Activated CD4-positive, alpha-beta memory T cell treated with anti-CD3 and anti-CD28 coated beads for 36 hours (primary cell): ENCODE measurements at regions not wholly inside any gene's neighbourhood (a gene's known extent, or its start where the extent isn't known, plus 50 kb on each side); places are given as distances from the start of the nearest gene placed in this dataset.
"Not testable (repeated sequence)": the region's sequence is repeated elsewhere in the genome, so short reads cannot be mapped to it uniquely, and the experiment has no call there.

Source experiments
- CTCF ChIA-PET: fragments of 350-600 bp; sonication (Branson Sonifier 250); formaldehyde crosslinking; loops from one replicate; lab custom pipeline; 2021; ENCODE audit warnings: antibody characterized with exemption, inconsistent platforms; lab: Charles Lee
- POLR2A ChIA-PET: fragments of 350-600 bp; sonication (Branson Sonifier 250); formaldehyde crosslinking; loops from one replicate; lab custom pipeline; 2021; ENCODE audit warnings: antibody characterized with exemption; lab: Charles Lee
- DNase-seq: peaks from one replicate; pipeline ENCODE4 v3.0.0-alpha.2; 2020
- H3K27ac Mint-ChIP-seq: one replicate; pipeline ENCODE4 v1.8.0; 2021; ENCODE audit warnings: mixed read lengths
- H3K27me3 Mint-ChIP-seq: one replicate; pipeline ENCODE4 v1.8.0; 2021; ENCODE audit warnings: mixed read lengths
- H3K36me3 Mint-ChIP-seq: one replicate; pipeline ENCODE4 v1.8.0; 2021; ENCODE audit warnings: mixed read lengths
- H3K4me1 Mint-ChIP-seq: one replicate; pipeline ENCODE4 v1.8.0; 2021; ENCODE audit warnings: low read depth, mixed read lengths
- H3K4me3 Mint-ChIP-seq: one replicate; pipeline ENCODE4 v1.8.0; 2021; ENCODE audit warnings: mild to moderate bottlenecking, mixed read lengths
- H3K9me3 Mint-ChIP-seq: one replicate; pipeline ENCODE4 v1.8.0; 2021; ENCODE audit warnings: mixed read lengths
- intact Hi-C: fragments of 100-400 bp; cut with micrococcal nuclease; formaldehyde crosslinking; loops from one replicate; pipeline ENCODE4 v1.15.1; 2023

- no peaks in the 10 kb centered on the region for H3K36me3 Mint-ChIP-seq
- intact Hi-C loops, result no loop called here
- no peaks in the 10 kb centered on the region for H3K9me3 Mint-ChIP-seq
- CTCF ChIA-PET, result no interaction called here
- POLR2A ChIA-PET, result no interaction called here
- no peaks in the 10 kb centered on the region for H3K27me3 Mint-ChIP-seq
- DNase-seq, result no peak
- no peak overlapping the region for H3K27ac Mint-ChIP-seq
- H3K4me3 Mint-ChIP-seq, result no peak overlapping the region
- no peaks in the 10 kb centered on the region for H3K4me1 Mint-ChIP-seq
Observed at GRCh38 chr22:47539374-47539773, 776.9 kb downstream of the TBC1D22A start.

- CTCF ChIA-PET, result interaction anchor here (0.7 kb wide), 1 partner anchor 18 kb away, joined by 3 read pairs; no protein-coding TSS in a partner anchor
- intact Hi-C loops, result no loop called here
- no peaks in the 10 kb centered on the region for H3K9me3 Mint-ChIP-seq
- H3K36me3 Mint-ChIP-seq, result no peaks in the 10 kb centered on the region
- H3K4me1 Mint-ChIP-seq, result no peaks in the 10 kb centered on the region
- H3K4me3 Mint-ChIP-seq, result no peak overlapping the region
- H3K27ac Mint-ChIP-seq, result no peak overlapping the region
- POLR2A ChIA-PET, result no interaction called here
- DNase-seq, result no peak
- H3K27me3 Mint-ChIP-seq, result no peaks in the 10 kb centered on the region
Observed at GRCh38 chr22:47535681-47536080, 773.2 kb downstream of the TBC1D22A start.

DNA sequence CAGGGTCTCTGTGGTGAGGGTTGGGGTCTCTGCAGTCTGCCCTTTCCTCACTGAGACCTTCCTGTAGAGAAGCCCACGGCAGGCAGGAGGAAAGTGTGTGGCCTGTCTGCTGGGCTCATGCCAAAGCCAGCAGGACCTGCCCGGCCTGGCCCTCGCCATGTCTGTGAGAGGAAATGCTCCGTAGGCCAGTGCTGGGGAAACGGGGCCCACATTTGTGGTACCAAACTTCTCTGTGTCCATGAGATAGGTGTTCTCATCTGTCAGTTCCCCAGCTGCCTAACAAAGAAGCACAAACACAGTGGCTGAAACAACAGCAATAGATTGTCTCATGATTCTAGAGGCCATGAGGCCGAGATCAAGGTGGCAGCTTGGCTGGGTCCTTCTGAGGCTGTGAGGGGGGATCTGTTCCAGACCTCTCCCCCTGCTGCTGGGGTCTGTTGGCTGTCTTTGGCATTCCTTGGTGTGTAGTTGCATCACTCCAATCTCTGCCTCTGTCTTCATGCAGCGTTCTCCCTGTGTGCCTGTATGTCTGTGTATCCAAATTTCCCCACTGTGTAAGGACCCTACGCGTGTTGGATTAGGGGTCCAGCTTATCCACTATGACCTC is 772.5 kb downstream of the TBC1D22A start:
- no peak for DNase-seq
- intact Hi-C loops, result no loop called here
- H3K27ac Mint-ChIP-seq, result no peak overlapping the region
- no peaks in the 10 kb centered on the region for H3K9me3 Mint-ChIP-seq
- ChIA-PET CTCF (interaction anchor here (0.7 kb wide), 1 partner anchor 17 kb away, joined by 3 read pairs; no protein-coding TSS in a partner anchor), POLR2A (no interaction called here)
- no peaks in the 10 kb centered on the region for H3K27me3 Mint-ChIP-seq
- no peaks in the 10 kb centered on the region for H3K4me1 Mint-ChIP-seq
- H3K4me3 Mint-ChIP-seq, result no peak overlapping the region
- H3K36me3 Mint-ChIP-seq, result no peaks in the 10 kb centered on the region

- Mint-ChIP-seq H3K27me3 (no peaks in the 10 kb centered on the region), H3K9me3 (no peaks in the 10 kb centered on the region), H3K4me1 (no peaks in the 10 kb centered on the region), H3K36me3 (no peaks in the 10 kb centered on the region), H3K27ac (no peak overlapping the region), H3K4me3 (no peak overlapping the region)
- no peak for DNase-seq
- ChIA-PET POLR2A (no interaction called here), CTCF (interaction anchor here (1.1 kb wide), 1 partner anchor 16 kb away, joined by 3 read pairs; no protein-coding TSS in a partner anchor)
- intact Hi-C loops, result no loop called here
Observed at GRCh38 chr22:47533961-47534803, 771.7 kb downstream of the TBC1D22A start.

- Mint-ChIP-seq H3K27ac (no peak overlapping the region), H3K9me3 (no peaks in the 10 kb centered on the region), H3K36me3 (no peaks in the 10 kb centered on the region), H3K27me3 (peaks cover 10% of the 10 kb centered on the region), H3K4me3 (no peak overlapping the region), H3K4me1 (no peaks in the 10 kb centered on the region)
- intact Hi-C loops, result no loop called here
- CTCF ChIA-PET, result no interaction called here
- POLR2A ChIA-PET, result no interaction called here
- DNase-seq, result no peak
Observed at GRCh38 chr22:47517062-47517461, 754.6 kb downstream of the TBC1D22A start.

GRCh38 chr22:47515384-47516125 is 753.1 kb downstream of the TBC1D22A start:
- H3K36me3 Mint-ChIP-seq, result no peaks in the 10 kb centered on the region
- H3K4me1 Mint-ChIP-seq, result no peaks in the 10 kb centered on the region
- no peak for DNase-seq
- H3K27ac Mint-ChIP-seq, result no peak overlapping the region
- ChIA-PET POLR2A (no interaction called here), CTCF (no interaction called here)
- H3K9me3 Mint-ChIP-seq, result no peaks in the 10 kb centered on the region
- H3K27me3 Mint-ChIP-seq, result peaks cover 10% of the 10 kb centered on the region
- no peak overlapping the region for H3K4me3 Mint-ChIP-seq
- intact Hi-C loops, result no loop called here

DNA sequence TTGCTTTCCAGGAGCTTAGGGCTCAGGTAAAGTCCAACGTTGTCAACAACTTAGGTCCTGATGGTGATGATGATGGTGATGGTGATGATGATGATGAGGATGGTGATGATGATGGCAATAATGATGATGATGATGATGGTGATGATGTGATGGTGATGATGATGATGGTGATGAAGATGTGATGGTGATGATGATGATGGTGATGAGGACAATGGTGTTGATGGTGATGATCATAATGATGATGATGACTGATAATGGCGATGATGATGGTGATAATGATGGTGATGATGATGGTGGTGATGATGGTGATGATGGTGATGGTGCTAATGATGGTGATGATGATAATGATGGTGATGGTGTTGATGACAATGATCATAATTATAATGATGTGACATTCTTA is 750.2 kb downstream of the TBC1D22A start:
- ChIA-PET POLR2A (no interaction called here), CTCF (no interaction called here)
- no peak overlapping the region for H3K27ac Mint-ChIP-seq
- DNase-seq, result no peak
- H3K9me3 Mint-ChIP-seq, result no peaks in the 10 kb centered on the region
- intact Hi-C loops, result no loop called here
- H3K36me3 Mint-ChIP-seq, result no peaks in the 10 kb centered on the region
- H3K4me1 Mint-ChIP-seq, result no peaks in the 10 kb centered on the region
- H3K4me3 Mint-ChIP-seq, result no peak overlapping the region
- peaks cover 4% of the 10 kb centered on the region for H3K27me3 Mint-ChIP-seq

DNA sequence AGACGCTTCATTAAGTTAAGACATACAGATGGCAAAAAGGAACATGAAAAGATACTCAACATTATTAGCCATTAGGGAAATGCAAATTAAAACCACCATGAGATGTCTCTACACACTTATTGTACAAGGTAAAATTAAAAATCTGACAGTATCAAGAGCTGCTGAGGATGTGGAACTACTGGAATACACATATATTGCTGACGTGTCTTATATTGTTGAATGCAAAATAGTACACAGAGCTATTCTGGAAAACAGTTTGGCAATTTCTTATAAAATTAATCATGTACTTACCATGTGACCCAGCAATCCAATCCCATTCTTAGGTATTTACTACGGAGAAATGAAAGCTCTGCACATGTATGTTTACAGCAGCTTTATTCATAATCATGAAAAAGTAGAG is 742.5 kb downstream of the TBC1D22A start:
- no peaks in the 10 kb centered on the region for H3K36me3 Mint-ChIP-seq

GRCh38 chr22:47498969-47499495 is 736.6 kb downstream of the TBC1D22A start:
- no peak overlapping the region for H3K4me3 Mint-ChIP-seq
- intact Hi-C loops, result no loop called here
- no peak for DNase-seq
- ChIA-PET CTCF (no interaction called here), POLR2A (no interaction called here)
- H3K36me3 Mint-ChIP-seq, result peaks cover 3% of the 10 kb centered on the region
- peaks cover 16% of the 10 kb centered on the region for H3K4me1 Mint-ChIP-seq
- no peaks in the 10 kb centered on the region for H3K27me3 Mint-ChIP-seq
- no peak overlapping the region for H3K27ac Mint-ChIP-seq
- H3K9me3 Mint-ChIP-seq, result peaks cover 39% of the 10 kb centered on the region

More for the DNA sequence above, 742.5 kb downstream of the TBC1D22A start:
- DNase-seq, result no peak
- ChIA-PET CTCF (no interaction called here), POLR2A (no interaction called here)
- Mint-ChIP-seq H3K27me3 (no peaks in the 10 kb centered on the region), H3K27ac (no peak overlapping the region), H3K9me3 (peaks cover 15% of the 10 kb centered on the region), H3K4me3 (no peak overlapping the region), H3K4me1 (no peaks in the 10 kb centered on the region)
- intact Hi-C loops, result no loop called here

- Mint-ChIP-seq H3K27me3 (no peaks in the 10 kb centered on the region), H3K27ac (no peak overlapping the region), H3K4me3 (no peak overlapping the region), H3K9me3 (peaks cover 38% of the 10 kb centered on the region), H3K36me3 (peaks cover 3% of the 10 kb centered on the region), H3K4me1 (peaks cover 24% of the 10 kb centered on the region)
- ChIA-PET POLR2A (no interaction called here), CTCF (no interaction called here)
- DNase-seq, result no peak
- intact Hi-C loops, result no loop called here
Observed at GRCh38 chr22:47497666-47498065, 735.2 kb downstream of the TBC1D22A start.

- Mint-ChIP-seq H3K27ac (peak overlapping the region; percentile 16), H3K36me3 (peaks cover 3% of the 10 kb centered on the region)
Observed at GRCh38 chr22:47495110-47495509, 732.7 kb downstream of the TBC1D22A start.

DNA sequence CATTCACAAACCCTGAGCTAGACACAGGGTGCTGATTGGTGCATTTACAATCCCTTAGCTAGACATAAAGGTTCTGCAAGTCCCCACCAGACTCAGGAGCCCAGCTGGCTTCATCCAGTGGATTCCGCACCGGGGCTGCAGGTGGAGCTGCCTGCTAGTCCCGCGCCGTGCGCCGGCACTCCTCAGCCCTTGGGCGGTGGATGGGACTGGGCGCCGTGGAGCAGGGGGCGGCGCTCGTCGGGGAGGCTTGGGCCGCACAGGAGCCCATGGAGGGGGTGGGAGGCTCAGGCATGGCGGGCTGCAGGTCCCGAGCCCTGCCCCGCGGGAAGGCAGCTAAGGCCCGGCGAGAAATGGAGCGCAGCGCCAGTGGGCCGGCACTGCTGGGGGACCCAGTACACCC is 725.7 kb downstream of the TBC1D22A start:
- H3K27ac Mint-ChIP-seq, H3K27me3 Mint-ChIP-seq, POLR2A ChIA-PET, H3K9me3 Mint-ChIP-seq, CTCF ChIA-PET, intact Hi-C loops, H3K36me3 Mint-ChIP-seq, DNase-seq, H3K4me1 Mint-ChIP-seq, H3K4me3 Mint-ChIP-seq: not testable (repeated sequence)

More at GRCh38 chr22:47495110-47495509, 732.7 kb downstream of the TBC1D22A start:
- DNase-seq, result no peak
- Mint-ChIP-seq H3K4me3 (no peak overlapping the region), H3K27me3 (peaks cover 3% of the 10 kb centered on the region), H3K9me3 (peaks cover 25% of the 10 kb centered on the region), H3K4me1 (peaks cover 24% of the 10 kb centered on the region)
- ChIA-PET POLR2A (no interaction called here), CTCF (no interaction called here)
- intact Hi-C loops, result no loop called here
